H1 (cell line): ENCODE measurements at regions not wholly inside any gene's neighbourhood (a gene's known extent, or its start where the extent isn't known, plus 50 kb on each side); places are given as distances from the start of the nearest gene placed in this dataset.

Experiments
- BACH1 ChIP-seq: IDR thresholded peaks from 2 replicates; pipeline ENCODE4 v1.6.1; 2012; ENCODE audit warnings: low read length, improper control_type of control experiment
- BCL11A ChIP-seq, 2 experiments: IDR thresholded peaks; one replicate each; pipeline ENCODE4 v1.6.1; 2011; ENCODE audit warnings: low read depth in 2 of 2, low read length in 2 of 2, mild to moderate bottlenecking in 2 of 2
- CHD1 ChIP-seq: IDR thresholded peaks from 2 replicates; pipeline ENCODE4 v1.6.1; 2012; ENCODE audit warnings: low read depth, low read length, improper control_type of control experiment
- CTCF ChIP-seq, 3 experiments: IDR thresholded peaks; 1 replicate in 2 of 3; 2 replicates in 1 of 3; pipeline versions ENCODE4 v1.5.1 to v1.6.1; 2011; ENCODE audit warnings: low read length in 3 of 3, mild to moderate bottlenecking in 3 of 3, inconsistent platforms in 2 of 3, low read depth in 1 of 3, moderate library complexity in 1 of 3; ENCODE audit not compliant: insufficient read depth in 1 of 3; ENCODE audit errors: control extremely low read depth in 1 of 3
- EP300 ChIP-seq, 2 experiments: IDR thresholded peaks; 1 replicate in 1 of 2; 2 replicates in 1 of 2; pipeline ENCODE4 v1.6.1; 2011 to 2012; ENCODE audit warnings: low read depth in 2 of 2, low read length in 2 of 2, mild to moderate bottlenecking in 2 of 2, borderline replicate concordance in 1 of 2, inconsistent platforms in 1 of 2, moderate library complexity in 1 of 2
- GABPA ChIP-seq: IDR thresholded peaks from 2 replicates; pipeline ENCODE4 v1.6.1; 2011; ENCODE audit warnings: mild to moderate bottlenecking, low read length, moderate library complexity, borderline replicate concordance; ENCODE audit not compliant: insufficient read depth
- HDAC6 ChIP-seq: IDR thresholded peaks from one replicate; pipeline ENCODE4 v1.7.1; 2012; ENCODE audit warnings: low read depth, mild to moderate bottlenecking, inconsistent platforms, low read length, moderate library complexity
- JUND ChIP-seq: IDR thresholded peaks from 2 replicates; pipeline ENCODE4 v1.6.1; 2011; ENCODE audit warnings: mild to moderate bottlenecking, improper control_type of control experiment, low read length
- KDM1A ChIP-seq: fragments of 200-600, 300-600 bp; sonication (generic); IDR thresholded peaks from 2 replicates; pipeline ENCODE4 v1.7.1; 2016; ENCODE audit warnings: mild to moderate bottlenecking, low read length, borderline replicate concordance
- MAFK ChIP-seq: IDR thresholded peaks from 2 replicates; pipeline ENCODE4 v1.6.1; 2012; ENCODE audit warnings: low read depth, mild to moderate bottlenecking, improper control_type of control experiment, low read length
- PHF8 ChIP-seq: fragments of 200-600 bp; sonication (generic); conservative IDR thresholded peaks from 2 replicates; pipeline ENCODE4 v1.7.1; 2012; ENCODE audit warnings: low read depth, mild to moderate bottlenecking, inconsistent platforms, low read length, moderate library complexity
- RXRA ChIP-seq: IDR thresholded peaks from 2 replicates; pipeline ENCODE4 v1.6.1; 2011; ENCODE audit warnings: low read depth, mild to moderate bottlenecking, low read length, moderate library complexity; ENCODE audit not compliant: insufficient read depth
- USF2 ChIP-seq: IDR thresholded peaks from 2 replicates; pipeline ENCODE4 v1.6.1; 2011; ENCODE audit warnings: low read length, improper control_type of control experiment

- TF ChIP-seq CHD1 (no peak), GABPA (no peak), CTCF (IDR thresholded peaks at IDR 0.05; ENCODE audit: control extremely low read depth in 1 of 3, insufficient read depth in 1 of 3, low read depth in 1 of 3, low read length in 3 of 3) (no peak), BCL11A (IDR thresholded peaks at IDR 0.05; ENCODE audit: low read depth in 2 of 2, low read length in 2 of 2) (no peak), RXRA (no peak), HDAC6 (no peak), USF2 (no peak), PHF8 (no peak), EP300 (IDR thresholded peaks at IDR 0.05; ENCODE audit: borderline replicate concordance in 1 of 2, low read depth in 2 of 2, low read length in 2 of 2) (no peak), MAFK (no peak), JUND (no peak), BACH1 (no peak), KDM1A (no peak)
Observed at GRCh38 chr12:94056419-94057158, 91.8 kb upstream of the PLXNC1 start.
